Activated T-cell treated with anti-CD3 and anti-CD28 coated beads for 1 hour (primary cell): ENCODE measurements at regions not wholly inside any gene's neighbourhood (a gene's known extent, or its start where the extent isn't known, plus 50 kb on each side); places are given as distances from the start of the nearest gene placed in this dataset.

Experiments
- DNase-seq: peaks from one replicate; pipeline ENCODE4 v3.0.0-alpha.2; 2020; ENCODE audit warnings: low read depth

DNA sequence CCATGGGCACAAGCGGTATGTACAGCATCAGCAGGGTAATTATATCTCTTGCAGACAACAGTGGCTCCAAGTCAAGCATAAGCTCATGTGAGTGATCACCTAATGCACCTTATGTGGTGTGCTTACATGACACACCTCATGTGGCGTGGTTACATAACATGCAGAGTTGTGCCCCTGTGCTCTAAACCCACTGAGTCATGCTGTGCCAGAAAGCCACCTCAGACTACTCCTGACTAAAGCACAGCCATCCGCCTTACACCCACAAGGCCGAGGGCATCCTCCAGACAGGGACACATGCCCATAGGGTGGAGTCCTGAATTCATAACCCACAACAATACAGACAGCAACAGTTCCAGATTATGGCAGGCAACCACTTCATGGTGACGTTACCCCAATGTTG is 163.7 kb upstream of the SLC30A5 start:
- no peak for DNase-seq

DNA sequence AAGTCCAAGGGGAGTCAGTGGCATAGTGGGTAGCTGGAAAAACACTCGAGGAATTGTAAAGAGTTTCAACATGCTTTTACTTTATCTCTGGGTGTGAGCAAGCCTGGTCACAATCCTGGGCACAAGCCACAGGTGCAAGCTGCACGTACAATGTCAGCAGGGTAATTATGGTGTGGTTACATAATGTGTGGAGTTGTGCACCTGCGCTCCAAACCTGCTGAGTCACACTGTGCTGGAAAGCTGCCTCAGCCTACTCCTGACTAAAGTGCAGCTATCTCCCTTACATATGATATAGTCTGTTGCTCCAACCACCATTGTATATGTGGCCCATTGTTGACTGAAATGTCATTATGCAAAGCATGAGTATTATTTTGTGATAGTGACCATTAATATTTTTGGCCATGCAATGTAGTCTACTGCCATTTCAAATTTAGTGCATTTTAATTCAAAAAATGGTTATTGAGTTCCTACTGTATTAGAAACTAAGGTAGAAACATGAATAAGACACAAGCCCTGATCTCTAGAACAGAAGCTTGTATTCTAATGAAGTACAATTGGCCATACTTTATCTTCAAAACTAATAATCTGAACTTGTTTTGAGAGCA is 160.9 kb upstream of the SLC30A5 start:
- no peak for DNase-seq

DNA sequence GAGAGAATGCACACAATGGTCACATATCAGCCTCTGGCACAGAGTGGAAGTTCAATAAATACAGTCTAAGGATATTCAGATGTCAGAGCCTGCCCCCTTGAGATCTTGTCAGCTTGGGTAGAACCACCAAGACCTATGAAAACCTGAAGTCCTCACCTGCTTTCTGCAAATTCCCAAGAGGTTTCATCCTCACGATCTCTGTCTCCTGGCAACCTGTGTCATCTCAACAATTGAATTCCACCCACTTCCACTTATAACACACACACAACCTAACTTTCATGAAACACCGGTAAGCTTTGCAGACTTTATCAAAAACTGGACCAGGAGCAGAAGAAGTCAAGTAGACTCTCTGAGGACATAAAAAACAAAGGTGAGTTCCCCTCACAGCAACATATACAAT is 151.6 kb upstream of the SLC30A5 start:
- no peak for DNase-seq

DNA sequence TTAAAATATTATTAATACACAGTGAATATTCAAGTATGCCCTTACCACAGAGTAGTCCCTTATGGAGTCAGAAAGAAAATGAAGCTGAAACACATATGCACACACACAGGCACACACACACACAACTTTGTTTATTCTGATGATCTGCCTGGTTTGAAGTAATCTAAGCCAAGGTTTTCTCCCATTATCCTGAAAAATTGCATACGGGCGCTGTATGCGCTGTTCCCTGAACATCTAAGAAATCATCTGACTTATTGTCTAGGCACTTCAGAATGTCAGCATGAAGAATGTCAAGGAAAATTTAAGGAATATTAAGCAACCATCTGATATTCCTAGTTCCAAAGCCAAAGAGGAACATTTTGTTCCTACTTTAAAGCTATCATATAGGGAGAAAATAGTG is 147.1 kb upstream of the SLC30A5 start:
- DNase-seq, result no peak

DNA sequence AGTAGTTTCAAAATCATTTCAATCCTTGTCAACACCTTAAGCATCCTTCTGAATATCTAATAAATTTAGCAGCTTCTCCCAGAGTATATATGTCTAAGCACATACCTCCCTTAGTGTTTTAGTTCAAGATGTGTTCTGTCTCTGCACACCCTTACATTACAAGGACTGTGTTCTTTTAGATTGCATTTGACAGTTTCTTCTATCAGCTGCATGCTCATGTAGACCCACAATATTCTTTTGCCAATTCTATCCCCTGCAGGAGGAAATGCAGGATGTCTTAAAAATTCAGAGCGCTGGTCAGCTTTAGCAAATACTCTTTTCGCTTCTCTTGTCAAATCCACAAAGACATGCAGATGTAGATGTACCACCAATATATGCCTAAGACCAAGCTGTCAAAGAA is 145.8 kb upstream of the SLC30A5 start:
- no peak for DNase-seq

DNA sequence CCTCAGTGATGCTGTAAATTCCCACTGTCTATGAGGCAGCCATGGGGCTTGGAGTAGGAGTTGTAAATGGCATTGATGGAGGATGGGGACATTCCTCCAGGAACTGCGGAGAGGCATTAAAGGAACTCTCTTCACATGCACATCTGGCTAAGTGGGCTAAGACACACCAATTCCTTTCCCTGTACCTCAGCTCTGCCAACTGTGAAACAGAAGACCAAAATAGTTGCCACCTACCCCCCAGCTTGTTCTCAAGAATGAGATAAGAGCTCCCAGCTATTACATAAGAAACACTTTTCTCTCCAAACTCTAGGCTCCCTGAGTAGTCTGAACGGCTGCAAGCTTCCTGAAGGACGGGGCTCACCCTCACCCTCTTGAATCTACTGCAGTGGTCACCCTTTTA is 144.6 kb upstream of the SLC30A5 start:
- DNase-seq, result no peak

DNA sequence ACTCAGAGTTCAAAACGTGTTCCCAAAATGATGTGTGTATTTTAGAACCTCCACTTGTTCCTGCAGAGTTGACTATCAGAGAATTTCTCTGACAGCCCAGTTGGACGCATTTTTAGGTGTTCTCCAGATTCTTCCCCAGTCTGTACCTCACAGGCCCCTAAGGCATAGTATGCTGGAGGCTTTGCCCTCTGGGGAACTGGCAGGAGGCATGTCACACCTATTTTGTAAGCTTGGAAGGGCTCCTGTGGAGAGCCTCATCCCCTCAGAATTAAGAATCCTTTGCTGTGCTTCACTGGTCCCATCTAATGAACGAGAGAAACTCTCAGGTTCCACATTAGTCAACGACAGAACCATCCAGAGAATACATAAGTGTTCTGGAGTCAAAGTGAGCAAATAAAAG is 144.1 kb upstream of the SLC30A5 start:
- DNase-seq, result no peak

DNA sequence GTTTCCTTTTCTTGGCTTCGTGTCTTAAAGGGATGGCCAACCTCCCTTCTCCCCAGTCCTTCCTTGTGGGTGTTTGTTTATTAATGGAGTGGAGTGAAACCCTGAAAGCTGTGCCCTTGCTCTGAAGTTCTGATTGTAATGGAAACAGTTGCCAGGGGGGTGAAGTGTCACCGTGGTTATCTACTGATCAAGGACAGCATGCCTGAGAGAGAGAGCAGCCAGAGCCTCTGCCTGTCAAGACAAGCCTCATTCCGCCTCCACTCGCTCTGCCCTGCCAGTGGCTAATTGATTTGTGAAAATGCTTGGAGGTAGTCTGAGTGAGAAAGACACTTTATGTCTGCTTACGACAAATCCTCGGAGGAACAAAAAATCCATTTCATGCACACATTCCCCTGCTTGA is 143.7 kb upstream of the SLC30A5 start:
- no peak for DNase-seq

DNA sequence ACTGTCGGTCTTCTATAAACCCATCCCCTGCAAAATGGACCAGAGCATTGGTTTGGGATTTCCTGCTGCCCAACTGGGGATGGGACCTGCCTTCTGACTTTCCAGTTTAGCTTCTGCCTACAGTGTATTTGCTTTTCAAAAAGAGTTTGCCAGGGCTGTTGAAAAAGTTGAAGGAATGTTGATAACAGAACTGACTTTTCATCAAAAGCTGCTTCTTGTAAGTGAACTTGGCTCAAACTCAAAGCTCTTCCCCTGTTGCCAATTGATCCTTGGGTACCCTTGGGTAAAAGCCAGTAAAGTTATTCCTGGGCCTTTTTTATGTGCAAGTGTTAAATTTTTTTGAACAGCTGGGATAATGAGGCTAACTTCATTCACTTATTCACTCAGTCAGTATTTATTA is 142.9 kb upstream of the SLC30A5 start:
- DNase-seq, result no peak

DNA sequence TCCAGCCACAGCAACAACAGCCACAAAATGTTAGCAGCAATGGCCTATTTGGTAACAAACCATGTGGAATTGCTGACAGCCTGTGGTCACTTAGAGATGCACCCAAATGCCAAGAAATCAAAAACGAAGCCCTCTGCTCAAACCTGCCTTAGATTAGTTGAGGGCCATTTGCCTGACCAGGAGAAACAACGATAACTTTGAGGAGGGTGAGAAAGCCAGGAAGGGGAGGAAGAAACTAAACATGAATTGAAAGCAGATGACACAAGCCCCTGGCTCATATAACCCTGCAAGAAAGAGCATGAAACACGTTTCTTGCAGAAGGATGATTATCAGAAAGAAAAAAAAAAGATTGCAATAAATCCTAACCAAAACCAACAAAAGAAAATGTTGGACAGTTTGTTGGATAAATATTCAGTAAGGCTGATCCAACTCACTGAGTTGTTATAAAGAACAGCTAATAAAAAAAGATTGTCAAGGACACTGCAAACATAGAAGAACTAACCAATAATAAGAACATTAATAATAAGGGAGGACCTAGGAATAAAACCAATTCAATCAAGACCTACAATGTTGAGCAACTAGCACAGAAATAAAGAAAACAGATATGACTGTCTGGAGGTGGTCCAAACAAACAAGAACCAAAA is 140.5 kb upstream of the SLC30A5 start:
- no peak for DNase-seq

DNA sequence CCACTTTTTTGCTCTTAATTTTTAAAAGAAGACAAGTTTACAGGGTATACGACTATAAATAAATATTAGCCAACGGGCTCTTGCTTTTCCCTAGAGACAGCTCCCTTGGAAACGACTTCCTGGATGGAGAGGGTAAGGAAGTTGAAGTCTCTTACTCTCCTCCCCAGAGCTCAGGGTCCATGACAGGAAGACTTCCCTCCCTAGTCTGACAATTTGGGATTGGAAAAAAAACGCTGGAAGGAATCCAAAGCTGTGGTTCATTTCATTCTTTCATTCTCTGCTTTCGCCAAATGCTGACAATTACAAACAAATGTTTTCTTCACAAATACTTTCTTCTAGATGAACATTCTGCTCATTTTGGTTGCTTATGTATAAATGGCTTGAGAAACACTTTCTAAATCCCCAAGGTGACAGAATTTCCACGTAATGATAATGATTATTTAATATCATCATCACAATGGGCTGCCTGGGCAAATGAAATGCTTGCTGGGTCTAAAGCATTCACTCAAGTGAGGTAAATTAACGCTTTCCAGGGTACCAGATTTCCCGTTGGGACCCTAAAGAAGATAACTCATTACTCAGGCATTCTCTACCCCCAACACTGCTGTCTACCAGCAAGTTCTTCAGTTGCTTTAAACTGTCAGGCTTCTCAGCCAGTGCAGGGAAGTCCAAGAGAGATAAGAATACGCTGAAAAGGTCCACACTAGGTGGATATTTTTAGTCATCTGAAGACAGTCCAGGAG is 139.8 kb upstream of the SLC30A5 start:
- no peak for DNase-seq

DNA sequence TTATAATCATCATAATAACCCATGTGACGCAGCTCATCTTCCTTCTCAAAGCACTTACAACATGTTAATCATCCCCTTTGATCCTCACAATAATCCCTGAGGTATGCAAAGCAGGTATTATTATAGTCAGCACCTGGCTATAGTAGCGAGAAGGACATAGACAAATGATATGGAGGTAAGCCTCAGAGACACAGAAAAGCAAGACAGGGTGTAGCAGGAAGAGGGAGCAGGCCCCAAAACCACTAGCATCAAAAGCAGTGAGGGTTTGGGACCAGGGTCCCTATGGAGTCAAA is 139.2 kb upstream of the SLC30A5 start:
- DNase-seq, result no peak

DNA sequence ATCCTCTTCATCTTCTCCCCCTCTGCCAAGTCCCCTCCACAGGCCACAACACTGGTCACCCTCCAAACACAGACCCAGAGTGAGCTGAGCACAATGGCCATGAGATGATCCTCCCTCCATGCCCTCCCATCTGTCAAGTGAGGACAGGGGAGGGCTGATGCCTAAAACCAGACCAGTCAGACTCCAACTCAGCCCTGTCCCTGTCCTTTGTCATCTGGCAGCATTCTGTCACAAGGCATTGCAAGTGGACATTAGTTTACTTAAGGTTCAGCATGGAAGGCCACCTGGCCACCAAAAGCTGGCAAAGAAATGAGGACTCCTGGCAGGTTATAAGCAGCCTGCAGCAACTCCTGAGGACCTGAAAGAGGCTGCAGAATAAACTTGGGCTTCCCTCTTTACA is 136.2 kb upstream of the SLC30A5 start:
- DNase-seq, result no peak

DNA sequence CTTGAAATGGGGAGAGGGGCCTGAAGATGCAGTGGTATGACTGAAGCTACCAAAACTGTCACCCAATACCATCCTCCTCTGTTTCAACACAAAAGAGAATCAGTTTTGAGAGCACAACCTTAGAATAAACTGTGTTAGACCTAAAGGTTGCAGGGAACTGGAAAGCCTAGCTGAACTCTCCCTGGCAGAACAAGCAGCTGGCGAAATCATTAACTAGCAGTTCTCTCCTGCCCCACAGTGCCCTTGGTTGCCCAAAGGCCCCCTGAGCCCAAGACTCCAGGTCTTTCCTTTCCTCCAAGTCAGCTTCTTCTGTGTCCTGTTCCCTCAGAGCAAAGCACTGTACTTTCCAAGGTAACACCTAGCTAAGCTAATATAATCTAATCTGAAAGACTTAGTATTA is 135.4 kb upstream of the SLC30A5 start:
- no peak for DNase-seq

DNA sequence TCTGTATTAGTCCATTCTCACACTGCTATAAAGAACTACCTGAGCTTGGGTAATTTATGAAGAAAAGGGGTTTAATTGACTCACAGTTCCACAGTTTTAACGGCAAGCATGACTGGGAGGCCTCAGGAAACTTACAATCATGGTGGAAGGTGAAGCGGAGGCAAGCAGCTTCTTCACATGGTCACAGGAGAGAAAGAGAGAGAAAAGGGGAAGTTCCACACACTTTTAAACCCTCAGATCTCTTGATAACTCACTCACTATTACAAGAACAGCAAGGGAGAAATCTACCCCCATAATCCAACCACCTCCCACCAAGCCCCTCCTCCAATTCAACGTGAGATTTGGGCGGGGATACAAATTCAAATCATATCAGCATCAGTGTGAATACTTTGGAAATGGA is 133.4 kb upstream of the SLC30A5 start:
- no peak for DNase-seq

DNA sequence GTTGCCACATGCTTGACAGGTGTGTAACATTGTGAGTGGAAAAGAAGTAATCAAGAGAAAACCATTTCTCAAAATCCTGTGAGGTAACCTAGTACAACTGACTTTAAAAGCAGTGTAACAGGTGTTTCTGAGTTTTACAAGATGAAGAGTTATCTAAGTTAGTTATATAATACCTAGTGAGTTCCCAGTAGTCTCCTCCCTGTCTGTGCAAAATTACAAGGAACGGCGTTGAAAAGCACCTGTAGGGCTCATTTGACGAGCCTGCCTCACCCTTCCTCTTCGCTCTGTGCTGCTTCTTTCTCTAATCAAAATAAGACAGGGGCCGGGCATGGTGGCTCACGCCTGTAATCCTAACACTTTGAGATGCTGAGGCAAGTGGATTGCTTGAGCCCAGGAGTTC is 132.9 kb upstream of the SLC30A5 start:
- DNase-seq, result no peak

DNA sequence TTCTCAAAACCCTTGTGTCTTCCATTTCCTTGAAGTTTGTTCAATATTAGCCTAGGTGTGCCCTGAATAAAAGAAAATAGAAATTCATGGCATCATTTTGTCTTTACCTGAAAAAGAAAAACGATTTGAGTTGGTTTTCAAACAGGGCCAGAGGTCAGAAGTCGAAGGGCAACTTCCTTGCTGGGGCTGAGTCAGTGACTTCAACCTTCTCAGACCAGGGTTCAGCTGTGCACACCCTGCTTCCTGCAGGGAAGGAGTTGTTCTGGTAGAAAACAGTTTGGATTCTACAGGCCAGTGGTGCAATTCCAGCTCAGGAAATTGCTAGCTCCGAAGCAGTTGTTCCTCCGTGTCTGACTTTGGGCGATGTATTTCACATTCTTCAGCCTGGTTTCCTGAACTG is 132.1 kb upstream of the SLC30A5 start:
- DNase-seq, result no peak

DNA sequence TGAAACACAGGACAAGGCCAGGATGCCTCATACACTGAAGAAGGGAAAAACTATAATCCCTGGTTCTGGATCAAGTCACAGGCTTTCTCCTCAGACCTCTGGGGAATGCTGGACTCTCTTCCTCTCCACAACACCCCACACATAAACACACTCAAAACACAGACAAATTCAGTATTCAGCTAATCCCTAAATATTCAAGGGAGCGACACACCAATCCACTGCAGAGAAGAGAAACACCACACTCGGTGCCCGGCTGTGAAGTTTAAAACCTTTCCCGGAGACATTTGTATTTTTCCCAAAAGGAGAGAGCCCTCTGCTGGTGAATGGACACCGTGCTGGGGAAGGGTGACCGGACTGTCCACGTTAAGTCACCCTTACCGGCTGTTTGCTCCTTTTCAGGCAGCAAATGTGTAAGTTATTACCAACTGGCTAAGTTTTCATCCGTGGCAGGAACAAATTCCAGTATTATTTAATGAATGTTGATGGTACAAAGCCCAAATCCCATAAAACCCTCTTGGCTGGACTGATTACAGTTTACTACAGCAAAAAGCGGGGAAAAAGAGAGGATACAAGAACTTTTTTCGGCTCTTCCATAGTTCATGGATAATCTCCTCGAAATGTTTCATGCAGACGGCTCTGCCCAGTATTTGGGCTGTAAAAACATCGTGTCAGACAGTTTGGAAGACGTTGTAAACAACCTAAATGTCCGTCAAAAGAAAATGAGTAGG is 130.9 kb upstream of the SLC30A5 start:
- DNase-seq, result no peak

DNA sequence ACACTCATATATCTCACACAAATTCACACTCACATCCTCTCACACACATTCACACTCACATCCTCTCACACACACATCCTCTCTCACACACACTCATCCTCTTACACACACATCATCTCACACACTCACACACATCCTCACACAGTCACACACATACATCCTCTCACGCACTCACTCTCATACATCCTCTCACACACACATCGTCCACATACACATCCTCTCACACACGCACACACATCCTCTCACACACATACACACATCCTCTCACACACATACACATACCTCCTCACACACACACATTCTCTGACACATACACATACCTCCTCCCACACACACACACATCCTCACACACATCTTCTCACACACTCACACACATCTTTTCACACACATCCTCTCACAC is 129.1 kb upstream of the SLC30A5 start:
- no peak for DNase-seq

DNA sequence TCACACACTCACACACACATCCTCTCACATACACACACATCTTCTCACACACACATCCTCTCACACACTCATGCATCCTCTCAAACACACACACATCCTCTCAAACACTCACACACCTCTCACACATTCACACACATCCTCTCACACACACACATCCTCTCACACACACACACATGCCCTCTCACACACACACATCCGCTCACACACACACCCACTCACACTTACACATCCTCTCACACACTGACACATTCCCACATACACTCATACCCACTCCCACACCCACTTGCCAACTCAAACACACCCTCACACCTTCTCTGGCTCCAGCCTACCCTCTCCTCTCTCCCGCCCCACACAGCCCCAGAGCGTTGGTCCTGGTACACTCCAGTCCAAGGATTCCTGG is 127.9 kb upstream of the SLC30A5 start:
- no peak for DNase-seq

DNA sequence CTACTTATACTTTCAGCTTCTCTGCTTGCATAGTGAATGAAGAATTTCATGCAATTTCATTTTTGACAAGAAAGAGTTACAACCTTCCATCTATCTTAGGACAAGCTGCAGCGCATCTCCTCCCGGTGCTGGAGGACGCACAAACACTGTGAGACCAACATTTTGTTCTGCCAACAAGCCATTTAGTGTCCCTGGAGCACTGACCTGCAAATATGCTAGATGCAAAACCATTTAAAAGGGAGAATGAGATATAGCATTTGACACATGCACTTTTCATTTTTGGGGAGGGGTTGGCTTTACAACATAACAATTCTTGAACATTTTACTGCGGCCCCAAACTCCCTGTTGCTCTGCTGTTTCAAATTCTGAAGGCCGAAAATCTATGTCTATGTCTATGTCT is 127.2 kb upstream of the SLC30A5 start:
- DNase-seq, result no peak

DNA sequence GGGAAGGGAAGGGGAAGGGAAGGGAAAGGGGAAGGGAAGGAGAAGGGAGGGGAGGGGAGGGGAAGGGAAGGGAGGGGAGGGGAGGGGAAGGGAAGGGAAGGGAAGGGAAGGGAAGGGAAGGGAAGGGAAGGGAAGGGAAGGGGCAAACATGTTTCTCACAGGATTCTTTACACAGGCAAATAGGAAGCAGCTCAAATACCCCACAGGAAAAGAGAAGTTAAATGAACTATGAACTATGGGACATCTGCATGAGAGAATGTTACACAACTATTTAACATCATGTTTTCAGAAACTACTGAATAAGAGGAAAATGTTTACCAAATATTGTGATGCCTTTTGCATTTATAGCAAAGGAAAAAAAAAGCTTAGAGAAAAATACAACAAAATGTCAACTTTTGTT is 125.4 kb upstream of the SLC30A5 start:
- no peak for DNase-seq

DNA sequence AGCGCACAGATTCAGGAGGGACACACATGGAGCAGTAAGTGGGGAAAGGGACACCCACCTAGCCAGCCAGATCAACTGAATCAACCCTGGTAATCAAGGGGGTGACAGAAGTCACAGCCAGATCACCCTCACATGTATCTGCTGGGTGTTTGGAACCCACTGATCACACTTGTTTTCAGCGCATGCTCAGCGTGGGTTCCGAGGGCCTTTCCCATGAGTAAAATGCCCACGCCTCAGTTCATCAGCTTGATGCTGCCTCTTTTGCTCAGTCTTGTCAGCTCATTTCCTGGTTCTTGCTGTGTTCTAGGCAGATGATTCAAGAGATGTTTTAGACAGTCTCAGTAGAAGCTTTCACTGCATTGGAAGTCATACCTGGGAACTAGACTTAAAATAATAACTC is 123.2 kb upstream of the SLC30A5 start:
- no peak for DNase-seq
